DMS114 treated with DMSO at 0.1 percent for 48 hours (cell line): ENCODE measurements at regions not wholly inside any gene's neighbourhood (a gene's known extent, or its start where the extent isn't known, plus 50 kb on each side); places are given as distances from the start of the nearest gene placed in this dataset.

Experiments
- DNase-seq: peaks from one replicate; lab custom pipeline; 2025; ENCODE audit not compliant: unreplicated experiment; lab: John Stamatoyannopoulos, UW

DNA sequence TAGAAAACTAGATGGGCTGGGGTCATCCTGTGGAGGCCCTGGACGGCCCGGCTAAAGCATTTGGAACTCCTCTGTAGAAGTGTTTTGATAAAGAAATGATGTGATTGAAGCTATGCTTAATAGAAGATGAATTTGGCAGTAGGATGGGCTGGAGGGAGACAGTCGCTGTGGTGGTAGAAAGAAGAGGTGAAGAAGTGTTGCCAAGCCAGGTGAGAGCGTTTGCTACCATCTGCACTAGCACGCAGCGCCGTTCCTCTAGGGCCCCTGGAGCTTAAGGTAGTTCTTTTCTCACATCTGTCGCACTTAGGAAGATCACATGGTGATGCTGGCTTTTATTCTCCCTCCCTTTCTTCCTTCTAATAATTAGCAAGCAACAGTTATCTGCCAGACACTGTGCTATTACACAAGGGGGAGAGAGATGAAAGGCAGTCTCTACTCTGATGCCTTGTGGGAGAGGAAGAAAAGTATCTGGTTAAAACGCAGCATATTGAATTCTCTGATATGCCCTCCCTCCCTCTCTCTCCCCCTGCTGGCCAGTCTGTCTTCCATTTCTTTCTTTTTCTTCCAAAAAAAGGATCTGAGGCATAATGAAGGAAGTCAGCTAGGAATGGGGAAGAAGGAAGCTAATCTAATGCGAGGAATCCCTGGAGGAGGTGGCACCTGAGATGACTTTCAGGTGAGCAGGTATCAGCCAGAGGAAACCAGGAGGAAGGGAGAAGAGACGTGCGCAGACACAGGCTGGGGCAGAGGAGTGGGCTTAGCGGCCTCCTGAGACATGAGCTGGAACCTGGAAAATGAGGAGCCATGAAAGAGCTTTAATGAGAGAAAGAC lies 162.3 kb upstream of the KLF14 start:
- peak; percentile 40 for DNase-seq

DNA sequence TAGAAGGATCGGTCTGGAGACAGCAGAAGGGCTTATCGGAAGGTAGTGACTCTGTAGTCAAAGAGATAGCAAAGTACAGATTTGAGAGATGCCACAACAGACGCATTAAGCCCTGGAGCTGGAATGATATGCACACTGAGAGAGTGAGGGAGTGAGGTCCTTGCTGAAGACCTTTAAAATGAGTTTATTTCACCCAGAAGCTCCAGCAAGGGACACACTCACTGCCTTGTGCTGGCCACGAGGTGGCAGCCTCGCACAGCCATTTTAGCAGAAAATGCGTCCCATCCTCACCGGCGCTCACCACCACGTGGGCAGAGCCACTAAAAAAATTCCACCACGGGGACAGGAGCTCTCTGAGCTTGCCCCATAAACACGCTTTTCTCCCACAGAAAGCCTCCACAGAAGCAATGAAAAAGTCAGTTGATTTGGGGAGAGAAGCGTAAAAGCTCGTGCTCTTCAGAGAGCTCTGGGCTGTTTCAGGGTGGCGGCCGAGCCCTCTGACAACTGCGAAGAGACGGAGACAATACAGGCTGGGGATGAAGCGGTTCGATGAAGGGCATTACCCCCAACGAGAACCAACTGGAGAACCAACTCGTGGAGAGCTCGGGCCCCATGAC lies 163.0 kb upstream of the KLF14 start:
- DNase-seq = peak; percentile 49

DNA sequence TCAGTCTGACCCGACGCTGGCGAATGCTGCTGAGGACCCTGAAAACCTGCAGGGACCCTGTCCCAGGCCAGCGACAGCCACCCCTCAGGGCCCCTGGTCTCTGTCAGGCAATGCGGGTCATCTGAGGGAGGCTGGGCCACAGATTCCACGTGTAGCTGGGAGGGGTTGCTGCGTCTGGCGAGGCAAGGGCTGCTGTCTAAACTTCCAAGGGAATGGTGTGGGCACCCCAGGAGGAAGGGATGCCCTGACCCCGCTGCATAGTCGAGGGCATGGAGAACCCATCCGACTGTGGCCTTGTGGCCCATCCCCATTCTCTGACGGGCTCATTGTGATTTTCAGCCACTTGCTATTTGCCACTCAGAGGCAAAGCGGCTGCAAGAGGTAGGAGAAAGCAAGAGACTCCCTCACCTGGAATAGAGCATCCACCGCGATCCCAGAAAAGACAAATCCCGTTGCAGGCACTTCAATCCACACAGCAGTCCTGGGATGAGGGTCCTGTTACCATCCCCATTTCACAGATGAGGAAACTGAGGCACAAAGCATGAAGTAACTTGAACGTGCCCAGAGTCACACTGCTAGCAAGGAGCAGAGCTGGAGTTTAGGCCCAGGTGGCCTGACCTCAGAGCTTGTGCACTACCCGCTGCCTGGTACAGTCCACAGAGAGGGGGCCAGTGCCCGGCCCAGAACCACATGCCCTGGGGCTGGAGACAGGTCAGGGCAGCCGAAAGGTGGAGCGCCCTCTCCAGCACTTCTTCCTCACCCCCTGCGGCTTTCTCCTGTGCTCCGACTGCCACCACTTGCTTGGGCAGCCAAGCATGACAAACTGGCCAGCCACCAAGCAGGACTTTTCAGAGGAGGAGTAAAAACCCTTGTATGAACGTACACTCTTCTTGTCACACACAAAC lies 163.8 kb upstream of the KLF14 start:
- DNase-seq = no peak

DNA sequence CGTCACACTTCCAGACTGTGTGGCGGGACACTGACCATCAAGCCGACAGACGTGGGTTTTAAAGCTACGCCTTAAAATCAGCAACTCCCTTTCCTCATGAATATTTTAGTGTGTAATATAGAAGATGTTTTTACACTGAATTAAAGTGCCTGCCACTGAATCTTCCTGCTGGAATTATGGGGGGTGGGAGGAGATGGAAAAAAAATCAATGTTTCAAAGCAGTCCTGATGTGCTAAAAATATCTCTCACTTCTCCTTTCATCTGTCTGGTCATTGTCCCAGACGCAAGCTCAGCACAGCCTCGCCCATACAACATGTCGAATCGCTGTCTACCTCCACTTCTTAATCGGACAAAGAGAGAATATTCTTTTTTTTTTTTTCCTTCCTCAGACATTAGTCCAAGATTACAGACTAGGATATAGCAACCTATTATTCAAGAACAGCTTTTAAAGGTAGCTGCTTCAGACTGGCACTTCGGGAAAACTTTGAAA lies 165.1 kb upstream of the KLF14 start:
- no peak for DNase-seq

DNA sequence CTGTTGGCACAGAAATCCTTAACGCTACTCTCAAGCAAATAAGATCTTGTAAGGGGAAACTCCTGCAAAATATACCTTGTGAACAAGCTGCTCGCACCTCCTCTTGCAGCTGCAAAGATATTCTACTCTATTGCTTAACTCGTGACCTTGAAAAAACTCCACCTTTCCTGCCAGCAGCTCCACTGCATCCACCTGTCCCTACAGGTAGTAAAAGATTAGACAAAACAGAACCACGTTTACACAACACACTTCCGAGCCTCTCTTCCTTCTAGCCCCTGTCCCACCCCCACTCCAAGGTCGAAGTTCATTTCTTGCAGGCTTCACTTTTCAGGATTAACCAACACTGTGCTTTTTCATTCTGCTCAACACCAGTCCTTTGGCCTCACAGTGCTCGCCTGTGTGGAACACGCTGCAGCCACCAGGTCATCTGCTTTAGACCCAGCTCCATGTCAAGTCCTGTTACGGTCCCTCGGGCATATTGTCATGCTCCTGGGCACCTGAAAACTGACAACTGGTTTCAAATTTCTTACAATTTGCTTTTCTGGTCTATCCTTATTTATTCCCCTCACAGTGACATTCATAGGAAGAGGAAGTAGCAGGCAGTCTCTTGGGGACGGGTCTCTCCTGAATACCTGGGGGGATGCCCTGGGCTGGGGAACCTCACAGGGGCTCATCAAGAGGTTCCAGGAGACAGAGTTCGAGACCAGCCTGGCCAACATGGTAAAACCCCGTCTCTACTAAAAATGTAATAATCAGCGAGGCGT lies 165.8 kb upstream of the KLF14 start:
- DNase-seq = no peak

DNA sequence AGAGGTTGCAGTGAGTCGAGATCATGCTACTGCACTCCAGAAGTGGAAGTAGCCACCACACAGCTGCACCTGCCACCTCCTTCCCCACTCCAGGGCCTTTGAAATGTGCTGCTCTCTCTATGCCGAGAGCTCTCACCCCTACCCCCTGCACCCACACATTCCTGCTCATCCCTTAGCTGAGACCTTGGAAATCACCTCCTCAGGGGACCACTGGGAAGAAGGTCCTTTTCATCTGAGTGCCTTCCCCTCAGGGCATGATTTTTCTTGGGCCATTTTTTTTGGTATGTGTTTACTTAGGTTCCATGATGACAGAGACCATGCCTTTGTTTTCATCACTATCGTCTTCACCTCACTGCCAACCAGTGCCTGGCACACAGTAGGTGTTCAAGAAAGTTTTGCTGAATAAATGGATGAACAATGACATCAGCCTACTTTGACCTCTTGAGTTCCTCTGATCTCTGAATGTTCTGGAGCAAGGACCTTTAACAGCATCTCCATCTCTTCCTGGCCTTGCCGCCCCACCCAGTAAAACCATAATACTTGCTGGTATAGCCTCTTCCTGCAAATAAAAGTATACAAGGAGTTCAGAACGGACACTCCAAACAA lies 166.6 kb upstream of the KLF14 start:
- no peak for DNase-seq

DNA sequence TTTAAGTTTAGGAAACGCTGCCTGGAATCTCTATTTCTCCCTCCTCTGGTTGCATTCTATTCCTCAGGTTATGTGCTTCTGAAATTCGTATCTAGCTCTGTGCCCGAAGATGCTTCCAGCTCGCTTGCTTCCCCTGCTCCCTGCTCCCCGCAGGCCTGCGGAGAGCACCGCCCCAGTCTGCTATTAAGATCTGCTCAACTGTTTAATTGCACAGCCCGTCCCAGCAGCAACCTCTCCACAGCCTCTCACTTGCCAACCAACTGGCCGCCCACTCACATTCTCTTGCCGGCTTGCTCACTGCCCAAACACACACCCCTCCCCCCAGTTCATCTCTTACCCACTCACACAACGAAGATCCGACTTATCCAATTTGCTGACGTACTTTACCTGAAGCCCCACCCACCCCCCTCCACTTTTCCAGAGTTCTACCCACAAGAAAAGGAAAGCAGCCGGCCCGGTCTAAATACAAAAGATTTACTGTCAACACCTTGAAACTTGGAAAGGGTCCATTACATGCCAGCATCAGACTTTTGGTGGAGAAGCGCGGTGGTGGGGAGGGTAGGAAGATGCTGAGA lies 167.3 kb upstream of the KLF14 start:
- no peak for DNase-seq

DNA sequence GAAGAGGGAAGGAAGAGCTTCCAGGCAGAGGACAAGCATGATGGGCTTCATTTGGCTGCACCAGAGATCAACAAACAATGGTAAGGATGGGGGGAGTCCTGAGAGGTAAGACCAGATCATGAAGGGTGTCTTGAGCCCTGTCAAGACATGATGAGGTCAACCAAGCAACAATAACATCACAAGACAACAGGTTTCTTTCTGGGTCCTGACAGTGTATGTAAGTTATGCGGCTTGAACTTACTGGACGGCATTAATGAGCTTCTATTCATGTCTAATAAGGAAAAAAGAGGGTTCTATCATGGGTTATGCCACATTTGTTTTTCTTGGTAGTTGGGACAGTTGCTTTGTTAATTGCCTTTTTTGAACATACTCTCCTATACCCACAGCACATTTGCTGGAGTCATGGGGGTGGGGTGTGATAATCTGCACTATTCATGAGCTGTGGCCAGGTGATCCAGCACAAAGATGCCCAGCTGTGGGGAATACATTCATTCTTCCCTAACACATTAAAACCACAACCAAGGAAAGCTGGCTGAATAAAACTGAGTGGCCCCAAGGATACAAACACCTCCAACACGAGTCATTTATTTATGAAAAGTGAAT lies 168.8 kb upstream of the KLF14 start:
- no peak for DNase-seq

DNA sequence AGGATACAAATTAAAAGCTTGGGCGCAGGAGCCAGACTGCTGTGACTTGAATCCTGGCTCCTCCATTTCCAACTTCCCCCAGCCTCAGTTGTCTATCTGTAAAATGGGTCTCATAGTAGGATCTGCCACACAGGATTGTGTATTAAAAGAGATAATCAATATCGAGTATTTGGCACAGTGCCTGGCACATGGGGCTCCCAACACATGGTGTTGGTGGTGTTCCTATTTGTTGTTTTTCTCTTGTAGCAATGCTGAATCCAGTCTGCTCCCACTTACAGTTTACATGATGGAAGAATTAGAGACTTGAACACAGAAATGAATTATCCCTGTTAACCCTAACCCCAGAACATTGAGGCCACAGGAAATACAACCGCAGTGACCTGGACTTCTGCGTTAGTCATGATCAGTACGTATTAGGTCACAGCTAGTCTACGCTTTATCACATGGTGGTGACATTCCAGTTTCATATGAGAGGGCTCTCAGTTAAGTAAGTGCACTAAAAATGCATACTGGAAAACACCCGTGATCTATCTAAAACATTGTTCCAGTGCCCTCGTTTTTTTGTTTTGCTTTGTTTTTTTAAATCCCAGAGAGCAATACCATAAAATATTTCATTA lies 169.5 kb upstream of the KLF14 start:
- no peak for DNase-seq

DNA sequence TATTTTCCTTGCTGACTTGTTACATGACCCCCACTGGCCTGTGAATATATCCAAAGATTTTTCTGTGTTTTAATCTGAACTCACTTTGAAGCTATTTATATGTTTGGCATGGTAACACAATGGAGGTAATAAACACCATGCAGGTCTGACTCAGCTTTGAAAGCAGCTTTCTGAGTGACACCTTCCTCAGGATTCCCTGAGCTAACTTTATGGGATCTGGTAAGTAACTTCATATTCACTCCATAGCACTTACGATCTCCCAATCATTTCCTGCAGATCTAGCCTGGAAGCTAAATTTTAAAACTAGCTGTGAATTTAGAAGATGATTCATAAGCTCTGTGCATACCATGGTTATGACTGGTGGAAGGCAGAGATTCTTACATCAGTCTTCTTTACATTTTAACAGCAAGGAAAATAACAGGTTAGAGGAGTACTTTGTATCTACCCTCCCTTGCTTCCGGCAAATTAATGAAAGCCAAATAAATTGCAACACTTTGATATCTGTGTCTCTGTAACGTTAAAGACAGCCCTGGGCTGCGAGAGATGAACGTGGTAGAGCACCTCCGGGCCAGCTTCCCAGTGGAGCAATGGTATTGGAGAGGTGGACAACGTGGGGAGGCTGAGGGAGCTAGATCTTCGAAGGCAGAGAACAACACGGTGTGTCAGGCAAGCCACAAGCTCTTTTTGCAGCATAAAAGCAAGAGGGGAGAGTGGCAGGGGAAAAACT lies 170.2 kb upstream of the KLF14 start:
- DNase-seq = no peak

DNA sequence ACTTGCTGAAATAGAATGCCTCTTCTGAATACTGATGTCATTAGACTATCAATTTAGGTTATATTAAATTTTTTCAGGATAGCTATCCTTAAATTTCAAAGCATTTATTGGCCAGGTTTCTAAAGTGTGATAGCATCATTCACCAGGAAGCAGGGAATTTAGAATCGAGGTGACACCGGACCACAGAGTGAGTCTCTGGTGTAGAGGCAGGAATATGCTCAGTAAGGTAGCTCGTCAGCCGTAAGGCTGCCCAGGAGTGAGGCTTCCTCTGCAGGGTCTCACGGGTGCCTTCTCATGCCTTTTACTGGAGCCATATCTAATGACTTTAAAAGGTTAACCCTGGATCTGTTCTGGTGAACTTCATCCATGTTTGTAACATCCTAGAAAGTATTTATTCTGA lies 170.8 kb upstream of the KLF14 start:
- DNase-seq = no peak

DNA sequence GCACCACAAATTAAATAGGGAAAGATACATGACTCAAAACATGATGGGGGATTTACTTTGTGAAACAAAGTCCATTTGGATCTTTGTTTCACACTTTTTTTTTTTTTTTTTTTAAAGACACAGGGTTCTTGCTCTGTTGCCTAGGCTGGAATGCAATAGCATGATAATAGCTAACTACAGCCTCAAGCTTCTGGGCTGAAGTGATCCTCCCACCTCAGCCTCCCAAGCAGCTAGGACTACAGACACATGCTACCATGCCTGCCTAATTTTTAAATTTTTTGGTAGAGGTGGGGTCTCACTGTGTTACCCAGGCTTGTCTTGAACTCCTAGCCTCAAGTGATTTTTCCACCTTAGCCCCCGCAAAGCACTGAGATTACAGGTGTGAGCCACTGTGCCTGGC lies 172.6 kb upstream of the KLF14 start:
- no peak for DNase-seq

DNA sequence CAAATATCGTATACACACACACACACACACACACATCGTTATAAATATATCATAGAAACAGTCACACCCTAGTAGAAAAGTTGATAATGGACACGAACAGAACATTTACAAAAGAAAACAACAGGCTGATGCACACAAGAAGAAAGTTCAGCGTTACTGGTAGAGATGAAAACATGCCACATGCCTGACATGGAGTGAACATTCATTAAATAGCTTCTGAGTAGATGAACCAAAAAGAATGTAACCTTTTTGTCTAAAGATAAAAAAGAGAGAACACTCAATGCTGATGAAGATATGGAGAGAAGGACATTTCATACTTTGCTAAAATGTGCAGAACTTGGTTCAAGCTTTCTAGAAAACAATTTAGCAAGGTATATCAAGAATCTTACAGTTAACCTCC lies 173.4 kb upstream of the KLF14 start:
- no peak for DNase-seq

DNA sequence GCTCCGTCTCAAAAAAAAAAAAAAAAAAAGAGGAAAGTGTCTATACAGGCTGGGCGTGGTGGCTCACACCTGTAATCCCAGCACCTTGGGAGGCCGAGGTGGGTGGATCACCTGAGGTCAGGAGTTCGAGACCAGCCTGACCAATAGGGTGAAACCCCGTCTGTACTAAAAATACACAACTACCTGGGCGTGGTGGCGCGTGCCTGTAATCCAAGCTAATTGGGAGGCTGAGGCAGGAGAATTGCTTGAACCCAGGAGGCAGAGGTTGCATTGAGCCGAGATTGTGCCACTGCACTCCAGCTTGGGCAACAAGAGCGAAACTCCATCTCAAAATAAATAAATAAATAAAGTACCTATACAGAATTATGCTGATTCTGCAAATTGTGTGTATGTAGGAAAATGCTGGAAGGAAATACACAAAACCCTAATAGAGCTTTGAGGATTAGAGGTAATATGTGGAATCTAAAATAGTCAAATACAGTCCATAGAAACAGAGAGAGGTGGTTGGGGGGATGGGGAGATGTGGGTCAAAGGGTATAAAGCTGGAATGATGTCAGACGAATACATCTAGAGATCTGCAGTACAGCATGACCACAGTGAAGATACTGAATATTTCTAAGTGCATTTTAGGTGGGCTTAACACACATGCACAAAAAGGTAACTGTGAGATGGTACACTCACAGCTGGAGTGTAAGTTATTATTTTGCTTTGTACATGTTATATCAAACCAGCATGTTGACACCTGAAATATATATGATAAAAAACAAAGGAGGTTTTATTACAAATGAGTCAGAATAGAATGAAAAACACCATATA lies 174.5 kb upstream of the KLF14 start:
- DNase-seq = no peak

DNA sequence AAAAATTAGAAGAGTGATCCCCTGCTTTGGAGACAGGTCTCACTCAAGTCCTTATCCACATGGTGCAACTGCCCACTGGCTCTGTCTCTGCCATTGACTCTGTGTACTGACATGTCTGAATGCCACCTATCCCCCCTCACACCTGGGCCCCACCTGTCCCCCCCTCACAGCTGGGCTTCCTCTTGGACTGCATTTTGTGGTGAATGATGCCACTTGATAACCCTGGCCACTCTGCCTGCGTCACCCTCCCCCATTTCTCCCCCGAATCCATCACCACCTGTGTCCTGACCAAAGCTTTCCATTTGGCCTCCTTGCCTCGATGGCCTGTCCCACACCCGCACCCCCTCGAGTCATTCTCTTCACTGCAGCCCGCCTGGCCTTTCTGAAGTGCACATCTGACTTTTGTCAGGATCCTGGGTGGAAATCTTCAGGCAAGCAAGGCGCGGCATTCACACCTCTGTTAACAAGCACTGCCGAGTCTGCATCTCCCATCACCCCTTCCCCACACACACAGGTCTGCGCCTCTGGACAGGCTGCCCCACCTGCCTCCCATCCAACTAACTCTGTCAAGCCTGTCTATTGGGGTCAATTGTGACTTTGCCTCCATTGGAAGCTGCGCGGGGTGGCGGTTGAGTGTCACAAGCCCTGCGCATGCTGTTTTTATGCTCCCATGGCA lies 175.3 kb upstream of the KLF14 start:
- no peak for DNase-seq

DNA sequence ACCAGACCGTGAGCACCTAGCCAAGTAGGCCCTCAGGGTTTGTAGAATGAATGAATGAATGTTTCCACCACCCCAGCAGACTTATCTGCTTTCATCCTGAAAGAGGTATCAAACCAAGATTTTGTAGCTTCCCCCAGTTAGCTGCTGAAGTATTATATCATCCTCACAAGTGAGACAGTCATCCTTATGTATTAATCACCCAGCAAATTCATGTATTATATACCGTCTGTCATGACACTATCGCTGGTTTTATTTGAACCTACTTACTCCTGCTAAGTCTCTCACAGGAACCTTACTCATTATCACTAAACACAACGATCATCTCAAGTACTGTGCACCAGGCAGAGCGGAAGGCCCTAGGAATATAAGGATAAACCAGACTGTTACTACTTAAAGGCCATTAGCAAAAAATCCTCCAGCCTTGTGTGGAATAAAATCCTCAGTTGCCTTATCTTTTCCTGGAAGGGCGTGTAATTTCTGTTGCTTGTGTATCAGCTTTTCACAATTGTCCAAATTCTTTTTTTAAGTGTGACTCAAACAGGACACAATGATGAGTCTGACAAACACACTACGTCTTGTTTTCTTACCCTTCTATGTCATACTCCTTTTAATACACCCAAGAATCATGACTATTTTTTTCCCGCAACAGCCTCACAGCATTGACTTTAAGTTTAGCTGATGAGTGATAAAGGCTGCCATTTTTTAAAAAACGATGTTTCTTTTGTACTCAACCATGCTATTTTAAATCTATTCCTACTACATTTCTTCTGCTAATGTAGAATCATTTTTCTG lies 176.1 kb upstream of the KLF14 start:
- DNase-seq = no peak
